Parathyroid adenoma (tissue), 2 donors: ENCODE measurements at regions not wholly inside any gene's neighbourhood (a gene's known extent, or its start where the extent isn't known, plus 50 kb on each side); places are given as distances from the start of the nearest gene placed in this dataset.

Source experiments
- H2AFZ ChIP-seq: fragments of 300-600 bp; sonication (generic); one replicate; pipeline ENCODE4 v1.7.0; 2017; ENCODE audit warnings: antibody characterized with exemption, mild to moderate bottlenecking
- H3K27ac ChIP-seq: fragments of 300-600 bp; sonication (generic); one replicate; pipeline ENCODE4 v1.7.0; 2017
- H3K27me3 ChIP-seq: fragments of 300-600 bp; sonication (generic); one replicate; pipeline ENCODE4 v1.7.0; 2017; ENCODE audit warnings: low read length; ENCODE audit not compliant: control insufficient read depth, insufficient read depth
- H3K36me3 ChIP-seq: fragments of 300-600 bp; sonication (generic); one replicate; pipeline ENCODE4 v1.7.0; 2017; ENCODE audit warnings: low read length; ENCODE audit not compliant: control insufficient read depth, insufficient read depth
- H3K4me1 ChIP-seq: fragments of 300-600 bp; sonication (generic); one replicate; pipeline ENCODE4 v1.7.0; 2017; ENCODE audit warnings: control low read depth
- H3K4me2 ChIP-seq: fragments of 300-600 bp; sonication (generic); one replicate; pipeline ENCODE4 v1.7.0; 2017; ENCODE audit warnings: low read length
- H3K4me3 ChIP-seq: fragments of 300-600 bp; sonication (generic); one replicate; pipeline ENCODE4 v1.7.0; 2017; ENCODE audit warnings: low read depth, low read length
- H3K79me2 ChIP-seq: fragments of 300-600 bp; sonication (generic); one replicate; pipeline ENCODE4 v1.7.0; 2017; ENCODE audit warnings: control low read depth
- H3K9ac ChIP-seq: fragments of 300-600 bp; sonication (generic); one replicate; pipeline ENCODE4 v1.7.0; 2017; ENCODE audit warnings: mild to moderate bottlenecking
- H3K9me3 ChIP-seq: fragments of 300-600 bp; sonication (generic); one replicate; pipeline ENCODE4 v1.7.0; 2017; ENCODE audit warnings: low read length; ENCODE audit not compliant: control insufficient read depth
- TF ChIP-seq, protein P1 (sequence below): fragments of 300-600 bp; sonication (generic); IDR thresholded peaks from one replicate; pipeline ENCODE4 v1.7.0; 2017; ENCODE audit warnings: antibody characterized with exemption, mild to moderate bottlenecking
- donor health status: primary hyperparathyroidism.

DNA sequence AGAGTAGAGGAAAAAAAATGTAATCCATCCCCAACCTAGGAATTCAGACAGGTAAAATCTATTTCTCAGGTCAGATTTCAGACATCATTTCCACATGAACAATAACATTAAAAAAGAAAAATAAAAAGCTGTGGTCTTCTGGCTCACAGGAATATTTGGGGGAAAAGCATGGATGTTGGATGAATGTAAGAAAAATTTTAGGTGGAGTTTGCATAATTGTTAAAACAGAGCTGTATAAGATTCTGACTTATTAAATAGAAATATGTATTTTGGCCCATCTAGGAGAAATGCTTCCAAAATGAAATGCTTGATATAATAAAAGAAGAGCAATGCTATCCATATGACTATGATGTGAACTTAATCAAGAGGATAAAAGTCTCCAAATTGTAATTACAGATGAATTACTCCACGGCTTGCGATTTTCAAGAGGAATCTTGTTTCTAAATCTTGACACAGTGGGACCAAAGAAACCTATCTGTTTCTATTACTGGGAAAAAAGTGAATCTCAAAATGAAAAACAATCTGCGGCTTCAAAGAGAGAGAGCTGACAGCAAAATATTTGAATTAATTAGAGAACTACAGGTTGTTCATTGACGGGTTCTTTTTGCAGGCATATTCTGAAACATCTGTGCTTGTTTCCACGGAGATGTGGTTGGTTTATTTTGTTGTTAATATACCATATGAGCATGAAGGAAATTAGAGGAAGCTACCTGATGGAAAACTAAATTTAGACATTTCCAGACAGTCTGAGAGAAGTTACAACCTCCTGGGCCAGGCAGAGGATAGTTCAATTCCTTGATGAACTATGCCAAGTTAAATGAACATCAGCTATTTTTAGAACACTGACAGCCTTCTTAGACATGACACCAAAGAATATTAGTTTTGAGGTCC lies 468.7 kb downstream of the PID1 start:
- H3K4me3 ChIP-seq, result no peak overlapping the region
- H3K9ac ChIP-seq, result no peak overlapping the region
- no peaks in the 10 kb centered on the region for H3K27me3 ChIP-seq
- no peaks in the 10 kb centered on the region for H3K36me3 ChIP-seq
- H3K27ac ChIP-seq, result no peak overlapping the region
- no peak overlapping the region for H2AFZ ChIP-seq
- no peaks in the 10 kb centered on the region for H3K79me2 ChIP-seq
- no peak overlapping the region for H3K4me2 ChIP-seq
- TF ChIP-seq, protein P1, sequence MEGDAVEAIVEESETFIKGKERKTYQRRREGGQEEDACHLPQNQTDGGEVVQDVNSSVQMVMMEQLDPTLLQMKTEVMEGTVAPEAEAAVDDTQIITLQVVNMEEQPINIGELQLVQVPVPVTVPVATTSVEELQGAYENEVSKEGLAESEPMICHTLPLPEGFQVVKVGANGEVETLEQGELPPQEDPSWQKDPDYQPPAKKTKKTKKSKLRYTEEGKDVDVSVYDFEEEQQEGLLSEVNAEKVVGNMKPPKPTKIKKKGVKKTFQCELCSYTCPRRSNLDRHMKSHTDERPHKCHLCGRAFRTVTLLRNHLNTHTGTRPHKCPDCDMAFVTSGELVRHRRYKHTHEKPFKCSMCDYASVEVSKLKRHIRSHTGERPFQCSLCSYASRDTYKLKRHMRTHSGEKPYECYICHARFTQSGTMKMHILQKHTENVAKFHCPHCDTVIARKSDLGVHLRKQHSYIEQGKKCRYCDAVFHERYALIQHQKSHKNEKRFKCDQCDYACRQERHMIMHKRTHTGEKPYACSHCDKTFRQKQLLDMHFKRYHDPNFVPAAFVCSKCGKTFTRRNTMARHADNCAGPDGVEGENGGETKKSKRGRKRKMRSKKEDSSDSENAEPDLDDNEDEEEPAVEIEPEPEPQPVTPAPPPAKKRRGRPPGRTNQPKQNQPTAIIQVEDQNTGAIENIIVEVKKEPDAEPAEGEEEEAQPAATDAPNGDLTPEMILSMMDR, result no peak
- no peaks in the 10 kb centered on the region for H3K9me3 ChIP-seq
- no peaks in the 10 kb centered on the region for H3K4me1 ChIP-seq

DNA sequence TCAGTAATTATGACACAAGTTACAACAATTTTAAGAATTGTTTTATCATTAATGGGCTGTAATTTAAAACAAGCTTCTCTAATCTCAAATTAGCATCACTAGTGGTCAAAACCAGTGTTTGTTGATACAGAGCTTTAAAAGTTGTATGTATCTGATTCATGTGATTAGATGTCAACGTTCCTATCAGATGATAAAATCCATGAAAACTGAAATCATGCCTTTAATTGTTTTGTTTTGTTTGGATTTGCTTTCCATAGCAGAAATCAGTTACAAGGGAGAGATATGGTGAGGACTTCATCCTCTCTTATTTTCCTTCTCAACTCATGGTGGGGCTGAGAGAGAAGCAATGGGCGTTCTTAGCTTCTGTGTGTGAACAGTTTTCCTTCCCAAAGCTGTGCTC lies 469.6 kb downstream of the PID1 start:
- Histone ChIP-seq H3K36me3 (no peaks in the 10 kb centered on the region), H3K27ac (no peak overlapping the region), H3K79me2 (no peaks in the 10 kb centered on the region), H3K4me3 (no peak overlapping the region), H3K4me2 (no peak overlapping the region), H3K9me3 (no peaks in the 10 kb centered on the region), H3K9ac (no peak overlapping the region), H2AFZ (no peak overlapping the region), H3K4me1 (no peaks in the 10 kb centered on the region), H3K27me3 (no peaks in the 10 kb centered on the region)
- TF ChIP-seq, protein P1, result no peak

DNA sequence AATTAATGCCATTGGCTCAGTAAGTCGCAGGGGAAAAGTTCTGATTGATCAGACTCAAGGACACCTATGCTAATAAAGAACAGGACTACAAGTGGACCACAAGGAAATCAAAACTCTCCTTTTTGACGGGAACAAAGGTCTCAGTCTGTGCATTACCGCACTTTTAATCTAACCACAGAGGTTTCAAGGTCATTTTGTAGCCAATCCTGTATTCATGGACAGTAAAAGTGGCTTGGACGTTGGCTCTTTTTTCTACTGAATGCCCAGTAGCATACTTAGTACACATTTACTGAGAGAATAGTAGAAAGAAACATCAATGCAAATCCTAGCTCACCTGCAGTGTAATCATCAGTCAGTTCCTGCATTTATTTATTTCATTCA lies 471.9 kb downstream of the PID1 start:
- Histone ChIP-seq H2AFZ (no peak overlapping the region), H3K27ac (no peak overlapping the region), H3K9ac (no peak overlapping the region), H3K4me3 (no peak overlapping the region), H3K27me3 (no peaks in the 10 kb centered on the region), H3K79me2 (no peaks in the 10 kb centered on the region), H3K4me1 (no peaks in the 10 kb centered on the region), H3K36me3 (no peaks in the 10 kb centered on the region), H3K9me3 (no peaks in the 10 kb centered on the region), H3K4me2 (no peak overlapping the region)
- TF ChIP-seq, protein P1, result no peak

DNA sequence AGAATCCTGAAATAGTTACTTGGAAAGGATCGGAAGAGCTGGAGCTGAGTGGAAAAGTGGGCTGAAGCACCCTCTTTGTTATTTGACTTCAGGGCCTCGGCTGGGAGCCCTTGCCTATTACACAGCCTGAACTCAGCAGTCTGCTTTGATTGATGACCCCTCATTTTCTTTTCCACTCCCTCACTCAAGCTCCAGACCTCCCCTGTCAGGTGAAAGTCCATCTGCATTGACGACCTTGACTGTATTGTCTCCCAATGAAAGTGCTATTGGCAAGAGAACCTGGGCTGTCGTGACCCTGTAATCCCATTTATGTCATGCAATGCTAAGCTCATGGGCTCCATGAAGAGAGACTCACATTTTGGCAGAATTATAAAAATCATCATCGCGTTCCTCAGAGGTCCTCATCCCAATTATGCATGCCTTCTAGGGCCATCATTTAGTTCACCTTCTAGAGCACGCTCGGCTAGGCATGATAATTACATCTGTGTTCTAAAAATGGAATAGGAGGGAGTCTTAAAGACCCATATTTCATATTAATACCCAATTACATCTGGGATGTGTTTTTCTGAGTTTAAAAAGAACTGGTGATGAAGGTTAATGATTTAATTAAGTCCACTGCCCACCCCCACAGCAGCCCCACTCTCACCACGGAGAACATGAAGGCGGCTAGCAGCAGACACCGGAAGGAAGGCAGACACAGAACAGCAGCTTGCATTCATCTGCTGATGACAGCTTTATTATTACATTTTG lies 472.5 kb downstream of the PID1 start:
- H3K27ac ChIP-seq, result no peak overlapping the region

More for the DNA sequence above, 472.5 kb downstream of the PID1 start:
- H2AFZ ChIP-seq, result no peak overlapping the region
- no peaks in the 10 kb centered on the region for H3K79me2 ChIP-seq
- no peaks in the 10 kb centered on the region for H3K27me3 ChIP-seq
- TF ChIP-seq, protein P1, result no peak
- H3K9me3 ChIP-seq, result no peaks in the 10 kb centered on the region
- no peaks in the 10 kb centered on the region for H3K36me3 ChIP-seq
- no peak overlapping the region for H3K9ac ChIP-seq
- no peak overlapping the region for H3K4me3 ChIP-seq
- H3K4me2 ChIP-seq, result no peak overlapping the region
- H3K4me1 ChIP-seq, result no peaks in the 10 kb centered on the region
